IMR-90 (cell line): ENCODE measurements at regions not wholly inside any gene's neighbourhood (a gene's known extent, or its start where the extent isn't known, plus 50 kb on each side); places are given as distances from the start of the nearest gene placed in this dataset.

Experiments used
- ATAC-seq: fragments of 200-7000 bp; cut with Tn5 transposase; 2 replicates; pipeline ENCODE4 v1.9.1; 2020; ENCODE audit warnings: low read depth, mild to moderate bottlenecking, moderate library complexity
- BruUV-seq: library from RNA; stranded (reverse); fragments of 400-500 nt; replicated peaks from 2 replicates; lab custom pipeline; 2021; lab: Mats Ljungman, UMichigan
- CTCF ChIA-PET: fragments of 300-600 bp; formaldehyde crosslinking; extraction: SDS; loops from one replicate; lab custom pipeline; 2021; ENCODE audit warnings: antibody characterized with exemption; lab: Yijun Ruan, JAX
- POLR2A ChIA-PET: fragments of 300-600 bp; sonication (Branson Sonifier 250); formaldehyde crosslinking; loops from one replicate; lab custom pipeline; 2022; ENCODE audit warnings: antibody characterized with exemption; ENCODE audit not compliant: unreplicated experiment; lab: Charles Lee
- DNase-seq: peaks from one replicate; pipeline ENCODE4 v3.0.0; 2013
- H2AFZ ChIP-seq: replicated peaks from 2 replicates; pipeline ENCODE3; 2013; ENCODE audit warnings: low read length, mild to moderate bottlenecking; ENCODE audit not compliant: poor library complexity
- H2AK5ac ChIP-seq: 2 replicates; pipeline ENCODE4 v1.6.1; 2013; ENCODE audit warnings: low read depth, low read length, inconsistent platforms
- H2AK9ac ChIP-seq: replicated peaks from 2 replicates; pipeline ENCODE3; 2013; ENCODE audit warnings: mild to moderate bottlenecking, low read depth, low read length, moderate library complexity; ENCODE audit not compliant: poor library complexity
- H2BK120ac ChIP-seq: 2 replicates; pipeline ENCODE4 v1.6.1; 2013; ENCODE audit warnings: low read depth, low read length, inconsistent platforms
- H2BK15ac ChIP-seq: 3 replicates; pipeline ENCODE4 v1.6.1; 2013; ENCODE audit warnings: low read depth, low read length, inconsistent platforms
- H2BK20ac ChIP-seq: 2 replicates; pipeline ENCODE4 v1.6.1; 2013; ENCODE audit warnings: low read depth, mild to moderate bottlenecking, inconsistent platforms, low read length, moderate library complexity
- H2BK5ac ChIP-seq: 2 replicates; pipeline ENCODE4 v1.6.1; 2013; ENCODE audit warnings: mild to moderate bottlenecking, low read depth, low read length, inconsistent platforms; ENCODE audit not compliant: poor library complexity, severe bottlenecking
- H3K14ac ChIP-seq: replicated peaks from 2 replicates; pipeline ENCODE4 v1.6.1; 2013; ENCODE audit warnings: low read depth, low read length, inconsistent platforms
- H3K18ac ChIP-seq: 2 replicates; pipeline ENCODE4 v1.6.1; 2013; ENCODE audit warnings: low read depth, low read length, control low read depth
- H3K23ac ChIP-seq: 2 replicates; pipeline ENCODE4 v1.6.1; 2013; ENCODE audit warnings: low read depth, low read length, inconsistent platforms
- H3K27ac ChIP-seq: 2 replicates; pipeline ENCODE4 v1.5.1; 2013; ENCODE audit warnings: mild to moderate bottlenecking, control low read depth, low read length; ENCODE audit not compliant: insufficient read depth
- H3K27me3 ChIP-seq: 2 replicates; pipeline ENCODE4 v1.6.1; 2013; ENCODE audit warnings: low read length; ENCODE audit not compliant: control insufficient read depth, insufficient read depth
- H3K36me3 ChIP-seq: 2 replicates; pipeline ENCODE4 v1.6.1; 2013; ENCODE audit warnings: low read length, mixed read lengths; ENCODE audit not compliant: control insufficient read depth, insufficient read depth
- H3K4ac ChIP-seq: 2 replicates; pipeline ENCODE4 v1.6.1; 2013; ENCODE audit warnings: low read depth, low read length, inconsistent platforms
- H3K4me1 ChIP-seq: 2 replicates; pipeline ENCODE4 v1.6.1; 2013; ENCODE audit warnings: low read length, mixed read lengths; ENCODE audit not compliant: control insufficient read depth, insufficient read depth
- H3K4me2 ChIP-seq: 2 replicates; pipeline ENCODE4 v1.6.1; 2013; ENCODE audit warnings: low read depth, mild to moderate bottlenecking, control low read depth, low read length, moderate library complexity
- H3K4me3 ChIP-seq: 2 replicates; pipeline ENCODE4 v1.5.1; 2013; ENCODE audit warnings: low read depth, mild to moderate bottlenecking, control low read depth, low read length, moderate library complexity; ENCODE audit not compliant: insufficient read depth
- H3K56ac ChIP-seq: 2 replicates; pipeline ENCODE4 v1.6.1; 2013; ENCODE audit warnings: low read length, inconsistent platforms; ENCODE audit not compliant: insufficient read depth; ENCODE audit errors: extremely low read depth
- H3K79me1 ChIP-seq, 2 experiments: 2 replicates each; pipeline ENCODE4 v1.6.1; 2013; ENCODE audit warnings: low read length in 2 of 2, inconsistent platforms in 1 of 2, low read depth in 1 of 2
- H3K9ac ChIP-seq: 2 replicates; pipeline ENCODE4 v1.6.1; 2013; ENCODE audit warnings: low read depth, low read length, control low read depth
- H3K9me1 ChIP-seq: 2 replicates; pipeline ENCODE4 v1.6.1; 2013; ENCODE audit warnings: low read length, inconsistent platforms; ENCODE audit not compliant: insufficient read depth
- H3K9me3 ChIP-seq: 2 replicates; pipeline ENCODE4 v1.6.1; 2013; ENCODE audit warnings: low read length; ENCODE audit not compliant: control insufficient read depth, insufficient read depth
- H4K20me1 ChIP-seq: 2 replicates; pipeline ENCODE4 v1.6.1; 2013; ENCODE audit warnings: low read length, inconsistent platforms; ENCODE audit not compliant: insufficient read depth
- H4K5ac ChIP-seq: 2 replicates; pipeline ENCODE4 v1.6.1; 2013; ENCODE audit warnings: mild to moderate bottlenecking, low read depth, low read length, control low read depth
- H4K8ac ChIP-seq, 2 experiments: 2 replicates each; pipeline ENCODE4 v1.6.1; 2013; ENCODE audit warnings: low read depth in 2 of 2, low read length in 2 of 2, control low read depth in 1 of 2, inconsistent platforms in 1 of 2
- H4K91ac ChIP-seq: 2 replicates; pipeline ENCODE4 v1.6.1; 2013; ENCODE audit warnings: low read depth, low read length, inconsistent platforms; ENCODE audit not compliant: insufficient read depth
- BHLHE40 ChIP-seq: fragments of 150-350 bp; IDR thresholded peaks from 2 replicates; pipeline ENCODE4 v1.6.1; 2016; ENCODE audit warnings: mild to moderate bottlenecking, low read depth, low read length
- CEBPB ChIP-seq: IDR thresholded peaks from 2 replicates; pipeline ENCODE4 v1.6.1; 2012; ENCODE audit warnings: low read depth, low read length, improper control_type of control experiment
- CHD1 ChIP-seq: IDR thresholded peaks from 2 replicates; pipeline ENCODE4 v1.6.1; 2012; ENCODE audit warnings: low read depth, low read length, improper control_type of control experiment
- FOS ChIP-seq: fragments of 150-350 bp; IDR thresholded peaks from 2 replicates; pipeline ENCODE4 v1.6.1; 2016; ENCODE audit warnings: low read depth, low read length
- MAFK ChIP-seq: IDR thresholded peaks from 2 replicates; pipeline ENCODE4 v1.6.1; 2012; ENCODE audit warnings: low read depth, low read length, improper control_type of control experiment
- MAZ ChIP-seq: IDR thresholded peaks from 2 replicates; pipeline ENCODE4 v1.6.1; 2012; ENCODE audit warnings: low read depth, mild to moderate bottlenecking, low read length, improper control_type of control experiment, moderate library complexity, borderline replicate concordance
- MXI1 ChIP-seq: IDR thresholded peaks from 2 replicates; pipeline ENCODE4 v1.6.1; 2012; ENCODE audit warnings: low read depth, mild to moderate bottlenecking, low read length, moderate library complexity, borderline replicate concordance
- NFE2L2 ChIP-seq: fragments of 150-350 bp; IDR thresholded peaks from 2 replicates; pipeline ENCODE4 v1.6.1; 2016; ENCODE audit warnings: low read depth, mild to moderate bottlenecking, low read length
- POLR2A ChIP-seq: IDR thresholded peaks from 2 replicates; pipeline ENCODE4 v1.6.1; 2012; ENCODE audit warnings: mild to moderate bottlenecking, low read depth, low read length
- RAD21 ChIP-seq: IDR thresholded peaks from 2 replicates; pipeline ENCODE4 v1.6.1; 2012; ENCODE audit warnings: low read length, improper control_type of control experiment
- RCOR1 ChIP-seq: IDR thresholded peaks from 2 replicates; pipeline ENCODE4 v1.6.1; 2012; ENCODE audit warnings: mild to moderate bottlenecking, low read length, improper control_type of control experiment; ENCODE audit not compliant: insufficient replicate concordance
- RFX5 ChIP-seq: IDR thresholded peaks from 2 replicates; pipeline ENCODE4 v1.8.0; 2012; ENCODE audit warnings: low read depth, mild to moderate bottlenecking, low read length, moderate library complexity
- SMC3 ChIP-seq: fragments of 150-350 bp; IDR thresholded peaks from 2 replicates; pipeline ENCODE4 v1.6.1; 2016; ENCODE audit warnings: low read depth, mild to moderate bottlenecking, antibody characterized with exemption, low read length, moderate library complexity
- WGBS, 2 experiments: methylation state at CpG; one replicate each; pipeline versions ENCODE4 v1.1.5 to v1.1.7; 2013; ENCODE audit warnings: missing lambda C conversion rate in 2 of 2; ENCODE audit not compliant: insufficient read length in 1 of 2; ENCODE audit errors: extremely low coverage in 2 of 2; 5-methylcytosine and 5-hydroxymethylcytosine counted together
- dilution Hi-C: fragments of 300-500 bp; cut with HindIII; formaldehyde crosslinking; loops from one replicate; pipeline ENCODE4 v1.14.3; 2018; ENCODE audit warnings: low sequenced_read_pairs; ENCODE audit not compliant: unreplicated experiment
- in situ Hi-C: fragments of 300-500 bp; cut with MboI; formaldehyde crosslinking; loops from 3 replicates; pipeline ENCODE4 v1.14.3; 2019; ENCODE audit warnings: low sequenced_read_pairs, inconsistent platforms, mixed read lengths
- intact Hi-C: fragments of 100-400 bp; cut with micrococcal nuclease; formaldehyde crosslinking; loops from 2 replicates; pipeline ENCODE4 v1.10.0; 2022
- TF ChIP-seq, protein P1 (sequence below): fragments of 150-350 bp; IDR thresholded peaks from 2 replicates; pipeline ENCODE4 v1.6.1; 2017; ENCODE audit warnings: mild to moderate bottlenecking, antibody characterized with exemption, low read length, low read depth
- TF ChIP-seq, protein P2 (sequence below): fragments of 150-350 bp; IDR thresholded peaks from 2 replicates; pipeline ENCODE4 v1.6.1; 2016; ENCODE audit warnings: low read depth, mild to moderate bottlenecking, low read length, moderate library complexity, borderline replicate concordance
- TF ChIP-seq, protein P3 (sequence below): conservative IDR thresholded peaks from 2 replicates; pipeline ENCODE4 v1.5.1; 2012; ENCODE audit warnings: mild to moderate bottlenecking, low read depth, low read length, improper control_type of control experiment

DNA sequence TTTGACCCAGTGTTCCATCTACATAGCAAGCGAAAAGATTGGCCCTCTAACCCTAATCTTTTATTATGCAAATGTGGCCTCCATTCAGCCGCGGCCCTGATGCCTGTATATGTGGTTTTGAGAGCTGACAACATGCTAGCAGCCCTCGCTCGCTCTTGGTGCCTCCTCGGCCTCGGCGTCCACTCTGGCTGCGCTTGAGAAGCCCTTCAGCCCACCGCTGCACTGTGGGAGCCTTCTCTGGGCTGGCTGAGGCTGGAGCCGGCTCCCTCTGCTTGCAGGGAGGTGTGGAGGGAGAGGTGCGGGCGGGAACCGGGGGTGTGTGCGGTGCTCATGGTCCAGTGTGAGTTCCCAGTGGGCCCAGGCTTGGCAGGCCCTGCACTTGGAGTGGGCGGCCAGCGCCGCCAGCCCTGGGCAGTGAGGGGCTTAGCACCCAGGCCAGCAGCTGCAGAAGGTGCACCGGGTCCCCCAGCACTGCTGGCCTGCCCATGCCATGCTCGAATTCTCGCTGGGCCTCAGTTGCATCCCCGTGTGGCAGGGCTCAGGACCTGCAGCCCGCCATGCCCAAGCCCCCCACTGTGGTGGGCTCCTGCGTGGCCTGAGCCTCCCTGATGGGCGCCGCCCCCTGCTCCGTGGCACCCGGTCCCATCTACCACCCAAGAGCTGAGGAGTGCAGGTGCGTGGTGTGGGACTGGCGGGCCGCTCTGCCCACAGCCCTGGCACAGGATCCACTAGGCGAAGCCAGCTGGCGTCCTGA is 757.5 kb upstream of the CTNND2 start:
- TF ChIP-seq SMC3 (no peak), RFX5 (no peak), CEBPB (no peak), MAZ (no peak), FOS (no peak), MAFK (no peak), RCOR1 (no peak), BHLHE40 (no peak), RAD21 (no peak), MXI1 (no peak), POLR2A (no peak), CHD1 (no peak), NFE2L2 (no peak)
- TF ChIP-seq, protein P1, sequence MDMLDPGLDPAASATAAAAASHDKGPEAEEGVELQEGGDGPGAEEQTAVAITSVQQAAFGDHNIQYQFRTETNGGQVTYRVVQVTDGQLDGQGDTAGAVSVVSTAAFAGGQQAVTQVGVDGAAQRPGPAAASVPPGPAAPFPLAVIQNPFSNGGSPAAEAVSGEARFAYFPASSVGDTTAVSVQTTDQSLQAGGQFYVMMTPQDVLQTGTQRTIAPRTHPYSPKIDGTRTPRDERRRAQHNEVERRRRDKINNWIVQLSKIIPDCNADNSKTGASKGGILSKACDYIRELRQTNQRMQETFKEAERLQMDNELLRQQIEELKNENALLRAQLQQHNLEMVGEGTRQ = no peak
- TF ChIP-seq, protein P2, sequence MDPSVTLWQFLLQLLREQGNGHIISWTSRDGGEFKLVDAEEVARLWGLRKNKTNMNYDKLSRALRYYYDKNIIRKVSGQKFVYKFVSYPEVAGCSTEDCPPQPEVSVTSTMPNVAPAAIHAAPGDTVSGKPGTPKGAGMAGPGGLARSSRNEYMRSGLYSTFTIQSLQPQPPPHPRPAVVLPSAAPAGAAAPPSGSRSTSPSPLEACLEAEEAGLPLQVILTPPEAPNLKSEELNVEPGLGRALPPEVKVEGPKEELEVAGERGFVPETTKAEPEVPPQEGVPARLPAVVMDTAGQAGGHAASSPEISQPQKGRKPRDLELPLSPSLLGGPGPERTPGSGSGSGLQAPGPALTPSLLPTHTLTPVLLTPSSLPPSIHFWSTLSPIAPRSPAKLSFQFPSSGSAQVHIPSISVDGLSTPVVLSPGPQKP = no peak
- TF ChIP-seq, protein P3, sequence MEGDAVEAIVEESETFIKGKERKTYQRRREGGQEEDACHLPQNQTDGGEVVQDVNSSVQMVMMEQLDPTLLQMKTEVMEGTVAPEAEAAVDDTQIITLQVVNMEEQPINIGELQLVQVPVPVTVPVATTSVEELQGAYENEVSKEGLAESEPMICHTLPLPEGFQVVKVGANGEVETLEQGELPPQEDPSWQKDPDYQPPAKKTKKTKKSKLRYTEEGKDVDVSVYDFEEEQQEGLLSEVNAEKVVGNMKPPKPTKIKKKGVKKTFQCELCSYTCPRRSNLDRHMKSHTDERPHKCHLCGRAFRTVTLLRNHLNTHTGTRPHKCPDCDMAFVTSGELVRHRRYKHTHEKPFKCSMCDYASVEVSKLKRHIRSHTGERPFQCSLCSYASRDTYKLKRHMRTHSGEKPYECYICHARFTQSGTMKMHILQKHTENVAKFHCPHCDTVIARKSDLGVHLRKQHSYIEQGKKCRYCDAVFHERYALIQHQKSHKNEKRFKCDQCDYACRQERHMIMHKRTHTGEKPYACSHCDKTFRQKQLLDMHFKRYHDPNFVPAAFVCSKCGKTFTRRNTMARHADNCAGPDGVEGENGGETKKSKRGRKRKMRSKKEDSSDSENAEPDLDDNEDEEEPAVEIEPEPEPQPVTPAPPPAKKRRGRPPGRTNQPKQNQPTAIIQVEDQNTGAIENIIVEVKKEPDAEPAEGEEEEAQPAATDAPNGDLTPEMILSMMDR = no peak
- ATAC-seq = no peak
- in situ Hi-C loops = no loop called here

More for the DNA sequence above, 757.5 kb upstream of the CTNND2 start:
- Histone ChIP-seq H2BK20ac (no peak overlapping the region), H4K5ac (no peak overlapping the region), H3K9ac (no peak overlapping the region), H3K14ac (no peak overlapping the region), H2BK120ac (no peak overlapping the region), H3K23ac (no peak overlapping the region), H3K36me3 (no peaks in the 10 kb centered on the region), H3K4me1 (no peaks in the 10 kb centered on the region), H3K18ac (no peak overlapping the region), H3K9me3 (peaks cover 7% of the 10 kb centered on the region), H3K4me3 (no peak overlapping the region), H3K9me1 (no peaks in the 10 kb centered on the region), H4K8ac (no peak overlapping the region), H4K91ac (no peak overlapping the region), H2AFZ (no peak overlapping the region), H3K27me3 (no peaks in the 10 kb centered on the region), H2AK5ac (no peak overlapping the region), H2BK15ac (no peak overlapping the region), H2BK5ac (no peak overlapping the region), H3K79me1 (no peaks in the 10 kb centered on the region), H3K56ac (no peak overlapping the region), H3K27ac (no peak overlapping the region), H3K4me2 (no peak overlapping the region), H4K20me1 (no peaks in the 10 kb centered on the region), H2AK9ac (no peak overlapping the region), H3K4ac (no peak overlapping the region)
- 35% methylated on average over 4 of the region's 33 CpGs; no CpG with 5 or more reads in 1 of the 2 experiments for WGBS, 2 experiments
- POLR2A ChIA-PET = no interaction called here
- no TSS peak for BruUV-seq
- intact Hi-C loops = no loop called here
- dilution Hi-C loops = no loop called here
- DNase-seq = no peak
- CTCF ChIA-PET = no interaction called here
